Mesendoderm (in vitro differentiated cells): ENCODE measurements at regions not wholly inside any gene's neighbourhood (a gene's known extent, or its start where the extent isn't known, plus 50 kb on each side); places are given as distances from the start of the nearest gene placed in this dataset.
"Not testable (repeated sequence)": the region's sequence is repeated elsewhere in the genome, so short reads cannot be mapped to it uniquely, and the experiment has no call there.

Experiments
- DNase-seq: peaks from one replicate; pipeline ENCODE4 v3.0.0; 2013
- H2AK5ac ChIP-seq: 2 replicates; pipeline ENCODE4 v1.6.1; 2013; ENCODE audit warnings: low read length, inconsistent platforms
- H2BK120ac ChIP-seq: 2 replicates; pipeline ENCODE4 v1.6.1; 2013; ENCODE audit warnings: low read depth, mild to moderate bottlenecking, low read length, moderate library complexity, mixed read lengths
- H2BK15ac ChIP-seq: replicated peaks from 2 replicates; pipeline ENCODE4 v1.6.1; 2013; ENCODE audit warnings: low read depth, mild to moderate bottlenecking, moderate library complexity
- H2BK5ac ChIP-seq: 2 replicates; pipeline ENCODE4 v1.6.1; 2013; ENCODE audit warnings: low read length, inconsistent platforms
- H3K18ac ChIP-seq: 2 replicates; pipeline ENCODE4 v1.6.1; 2013; ENCODE audit warnings: mild to moderate bottlenecking, low read length, mixed read lengths
- H3K23ac ChIP-seq: one replicate; pipeline ENCODE4 v1.6.1; 2013; ENCODE audit warnings: low read length
- H3K27ac ChIP-seq: 2 replicates; pipeline ENCODE4 v1.5.1; 2013; ENCODE audit warnings: low read depth, mild to moderate bottlenecking, inconsistent platforms, low read length, moderate library complexity
- H3K27me3 ChIP-seq: 2 replicates; pipeline ENCODE4 v1.6.1; 2013; ENCODE audit warnings: low read length, control low read depth, mild to moderate bottlenecking, inconsistent platforms; ENCODE audit not compliant: insufficient read depth, poor library complexity
- H3K36me3 ChIP-seq: 2 replicates; pipeline ENCODE4 v1.6.1; 2013; ENCODE audit warnings: low read length, inconsistent platforms; ENCODE audit not compliant: control insufficient read depth, insufficient read depth
- H3K4ac ChIP-seq: one replicate; pipeline ENCODE4 v1.6.1; 2013; ENCODE audit warnings: low read depth, mild to moderate bottlenecking, low read length, moderate library complexity
- H3K4me1 ChIP-seq: 2 replicates; pipeline ENCODE4 v1.6.1; 2013; ENCODE audit warnings: low read depth, low read length, inconsistent platforms; ENCODE audit not compliant: control insufficient read depth
- H3K4me2 ChIP-seq: 2 replicates; pipeline ENCODE4 v1.6.1; 2013; ENCODE audit warnings: low read length
- H3K4me3 ChIP-seq: 2 replicates; pipeline ENCODE4 v1.5.1; 2013; ENCODE audit warnings: mild to moderate bottlenecking, low read length
- H3K56ac ChIP-seq: one replicate; pipeline ENCODE4 v1.6.1; 2013; ENCODE audit warnings: low read length
- H3K79me1 ChIP-seq: 2 replicates; pipeline ENCODE4 v1.6.1; 2013; ENCODE audit warnings: low read length, inconsistent platforms
- H3K79me2 ChIP-seq: 2 replicates; pipeline ENCODE4 v1.6.1; 2013; ENCODE audit warnings: mild to moderate bottlenecking, low read length; ENCODE audit not compliant: control insufficient read depth, insufficient read depth
- H3K9ac ChIP-seq: 2 replicates; pipeline ENCODE4 v1.6.1; 2013; ENCODE audit warnings: low read length, inconsistent platforms
- H4K5ac ChIP-seq: one replicate; pipeline ENCODE4 v1.6.1; 2013; ENCODE audit warnings: low read length
- H4K8ac ChIP-seq: one replicate; pipeline ENCODE4 v1.6.1; 2013; ENCODE audit warnings: low read depth, mild to moderate bottlenecking, control low read depth, low read length, moderate library complexity
- WGBS: extraction: QIAGEN DNeasy Blood & Tissue Kit; methylation state at CpG from one replicate; pipeline ENCODE4 v1.1.7; 2013; ENCODE audit warnings: low lambda C conversion rate, missing lambda C conversion rate; ENCODE audit not compliant: insufficient coverage; ENCODE audit errors: extremely low coverage; 5-methylcytosine and 5-hydroxymethylcytosine counted together

GRCh38 chr14:106631879-106632278, 1105.5 kb downstream of the TMEM121 start:
- H3K56ac ChIP-seq, result no peak overlapping the region
- no peak overlapping the region for H3K4me2 ChIP-seq
- no CpG with 5 or more reads among the region's 6 CpGs for WGBS
- no peak overlapping the region for H3K9ac ChIP-seq
- H3K4ac ChIP-seq, result no peak overlapping the region
- H3K27ac ChIP-seq, result no peak overlapping the region
- no peaks in the 10 kb centered on the region for H3K79me1 ChIP-seq
- DNase-seq, result no peak
- H2AK5ac ChIP-seq, result no peak overlapping the region
- H3K4me3 ChIP-seq, result no peak overlapping the region
- H3K79me2 ChIP-seq, result no peaks in the 10 kb centered on the region
- H3K4me1 ChIP-seq, result no peaks in the 10 kb centered on the region
- no peak overlapping the region for H3K23ac ChIP-seq
- H3K36me3 ChIP-seq, result no peaks in the 10 kb centered on the region
- H4K5ac ChIP-seq, result no peak overlapping the region
- no peak overlapping the region for H2BK15ac ChIP-seq
- no peak overlapping the region for H3K18ac ChIP-seq
- H4K8ac ChIP-seq, result no peak overlapping the region
- H2BK120ac ChIP-seq, result no peak overlapping the region
- H3K27me3 ChIP-seq, result no peaks in the 10 kb centered on the region
- H2BK5ac ChIP-seq, result no peak overlapping the region

GRCh38 chr14:106633721-106634120, 1107.3 kb downstream of the TMEM121 start:
- H3K27ac ChIP-seq, result no peak overlapping the region
- H3K4me1 ChIP-seq, result no peaks in the 10 kb centered on the region
- no peak overlapping the region for H4K5ac ChIP-seq
- H4K8ac ChIP-seq, result no peak overlapping the region
- H2AK5ac ChIP-seq, result no peak overlapping the region
- no peak overlapping the region for H3K4me2 ChIP-seq
- H3K79me2 ChIP-seq, result no peaks in the 10 kb centered on the region
- H2BK120ac ChIP-seq, result no peak overlapping the region
- no peaks in the 10 kb centered on the region for H3K79me1 ChIP-seq
- no peak overlapping the region for H3K4ac ChIP-seq
- no peak overlapping the region for H3K56ac ChIP-seq
- H3K36me3 ChIP-seq, result no peaks in the 10 kb centered on the region
- no peak overlapping the region for H3K4me3 ChIP-seq
- no peak overlapping the region for H2BK15ac ChIP-seq
- H3K23ac ChIP-seq, result no peak overlapping the region
- H3K18ac ChIP-seq, result no peak overlapping the region
- WGBS, result no CpG with 5 or more reads among the region's 2 CpGs
- no peak for DNase-seq
- no peaks in the 10 kb centered on the region for H3K27me3 ChIP-seq
- H3K9ac ChIP-seq, result no peak overlapping the region
- H2BK5ac ChIP-seq, result no peak overlapping the region

GRCh38 chr14:106635569-106635968, 1109.2 kb downstream of the TMEM121 start:
- Histone ChIP-seq H2BK15ac (no peak overlapping the region), H3K4me1 (no peaks in the 10 kb centered on the region), H2BK5ac (no peak overlapping the region), H3K4ac (no peak overlapping the region), H3K79me1 (no peaks in the 10 kb centered on the region), H4K8ac (no peak overlapping the region), H3K79me2 (no peaks in the 10 kb centered on the region), H3K18ac (no peak overlapping the region), H2BK120ac (no peak overlapping the region), H3K4me2 (no peak overlapping the region), H3K9ac (no peak overlapping the region), H3K56ac (no peak overlapping the region), H3K27ac (no peak overlapping the region), H4K5ac (no peak overlapping the region), H3K36me3 (no peaks in the 10 kb centered on the region), H3K27me3 (no peaks in the 10 kb centered on the region), H2AK5ac (no peak overlapping the region), H3K4me3 (no peak overlapping the region), H3K23ac (no peak overlapping the region)
- no peak for DNase-seq
- no CpG with 5 or more reads among the region's 4 CpGs for WGBS

GRCh38 chr14:106638786-106639452, 1112.5 kb downstream of the TMEM121 start:
- not testable (repeated sequence) for H2BK5ac ChIP-seq, H3K4ac ChIP-seq, H3K4me1 ChIP-seq, H2BK15ac ChIP-seq, H3K18ac ChIP-seq, H3K56ac ChIP-seq, H3K36me3 ChIP-seq, H3K9ac ChIP-seq, DNase-seq, H4K8ac ChIP-seq, H3K4me2 ChIP-seq, H3K79me1 ChIP-seq, H2BK120ac ChIP-seq, H3K23ac ChIP-seq, H3K79me2 ChIP-seq, H2AK5ac ChIP-seq, H3K4me3 ChIP-seq, H4K5ac ChIP-seq, H3K27ac ChIP-seq, H3K27me3 ChIP-seq
- no CpG with 5 or more reads among the region's 25 CpGs for WGBS

DNA sequence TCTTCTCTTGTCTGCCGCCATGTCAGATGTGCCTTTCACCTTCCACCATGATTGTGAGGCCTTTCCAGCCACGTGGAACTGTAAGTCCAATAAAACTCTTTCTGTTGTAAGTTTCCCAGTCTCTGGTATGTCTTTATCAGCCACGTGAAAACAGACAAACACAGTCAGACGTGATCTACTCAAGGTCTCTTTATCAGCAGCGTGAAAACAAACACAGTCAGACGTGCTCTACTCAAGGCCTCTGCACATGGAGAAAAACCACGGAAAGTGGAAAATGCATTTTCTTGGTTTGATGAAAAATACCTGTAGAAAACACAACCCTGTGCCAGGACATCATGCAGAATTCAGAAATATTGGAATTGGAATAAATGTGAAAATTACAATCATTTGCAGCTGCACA, 1115.7 kb downstream of the TMEM121 start:
- Histone ChIP-seq H3K56ac (no peak overlapping the region), H3K4me3 (no peak overlapping the region), H2AK5ac (no peak overlapping the region), H3K79me2 (no peaks in the 10 kb centered on the region), H3K9ac (no peak overlapping the region), H2BK15ac (no peak overlapping the region), H4K5ac (no peak overlapping the region), H2BK120ac (no peak overlapping the region), H3K23ac (no peak overlapping the region), H3K4ac (no peak overlapping the region), H3K36me3 (no peaks in the 10 kb centered on the region), H2BK5ac (no peak overlapping the region), H3K4me1 (no peaks in the 10 kb centered on the region), H3K18ac (no peak overlapping the region), H3K4me2 (no peak overlapping the region), H3K27me3 (no peaks in the 10 kb centered on the region), H3K27ac (no peak overlapping the region), H3K79me1 (no peaks in the 10 kb centered on the region), H4K8ac (no peak overlapping the region)
- no CpG with 5 or more reads among the region's 7 CpGs for WGBS
- no peak for DNase-seq

DNA sequence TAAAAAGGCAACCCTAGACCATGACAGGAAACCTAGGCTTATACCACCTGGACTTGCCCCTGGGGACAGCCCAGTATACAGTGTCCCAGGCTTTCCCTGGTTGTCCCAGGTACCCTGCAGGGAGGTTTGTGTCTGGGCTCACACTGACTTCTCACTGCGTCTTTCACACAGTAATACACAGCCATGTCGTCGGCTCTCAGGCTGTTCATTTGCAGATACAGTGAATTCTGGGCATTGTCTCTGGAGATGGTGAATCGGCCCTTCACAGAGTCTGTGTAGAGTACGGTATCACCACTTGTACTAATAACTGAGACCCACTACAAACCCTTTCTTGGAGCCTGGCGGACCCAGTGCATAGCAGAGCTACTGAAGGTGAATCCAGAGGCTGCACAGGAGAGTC, 1116.6 kb downstream of the TMEM121 start:
- not testable (repeated sequence) for H3K79me2 ChIP-seq, H4K8ac ChIP-seq, H3K4me1 ChIP-seq, H2BK15ac ChIP-seq, H3K27me3 ChIP-seq, H2BK120ac ChIP-seq, H3K4me3 ChIP-seq, H3K27ac ChIP-seq, H3K36me3 ChIP-seq, H3K4me2 ChIP-seq, H3K18ac ChIP-seq, H2AK5ac ChIP-seq, H3K23ac ChIP-seq, DNase-seq, H4K5ac ChIP-seq, H3K4ac ChIP-seq, H2BK5ac ChIP-seq, H3K9ac ChIP-seq, H3K56ac ChIP-seq, H3K79me1 ChIP-seq
- WGBS, result no CpG with 5 or more reads among the region's 6 CpGs
